ENCODE measurements at regions not wholly inside any gene's neighbourhood (a gene's known extent, or its start where the extent isn't known, plus 50 kb on each side); places are given as distances from the start of the nearest gene placed in this dataset.

DNA sequence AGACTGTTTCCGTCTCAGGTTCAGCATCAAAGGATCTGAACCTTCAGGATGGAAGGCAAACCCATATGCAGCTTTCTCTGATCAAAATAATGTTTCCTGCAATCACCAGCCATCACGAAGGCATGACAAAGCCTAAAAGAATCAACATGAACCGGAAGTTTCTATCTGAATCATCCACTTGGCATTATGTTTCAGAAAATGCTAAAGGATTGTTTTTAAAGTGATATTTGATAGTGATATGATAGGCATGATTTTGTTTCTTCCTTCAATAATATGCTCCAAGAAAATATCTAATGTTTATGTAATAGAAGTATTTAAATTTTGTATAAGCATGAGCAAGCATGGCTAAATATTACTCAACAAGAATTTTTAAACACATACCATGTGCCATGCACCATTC is 219.6 kb downstream of the PLK2 start:
- peaks cover under 1% of the 10 kb centered on the region; the same call in 1 of the 2 replicates for H3K4me1 ChIP-seq (ENCODE audit: control insufficient read depth, insufficient read depth, low read length)
- ATAC-seq: no peak
- intact Hi-C loops (cut with micrococcal nuclease; ENCODE audit: unreplicated experiment): no loop called here
- H3K9me3 ChIP-seq (ENCODE audit: control insufficient read depth, insufficient read depth, low read depth, low read length): no peaks in the 10 kb centered on the region; the same call in 1 of the 2 replicates
- ChIA-PET CTCF (no interaction called here), POLR2A (no interaction called here)
- no peak for TF ChIP-seq REST (IDR thresholded peaks at IDR 0.05; ENCODE audit: insufficient read depth in 1 of 2, low read depth in 2 of 2, low read length in 1 of 2)
- TF ChIP-seq POLR2AphosphoS5 (IDR thresholded peaks at IDR 0.05; ENCODE audit: low read depth, low read length): no peak
- no peak for TF ChIP-seq TCF7L2 (IDR thresholded peaks at IDR 0.05; ENCODE audit: low read depth, low read length)
- no peak for TF ChIP-seq SIN3A (IDR thresholded peaks at IDR 0.05; ENCODE audit: borderline replicate concordance, insufficient read depth, low read depth, low read length)
- no peak for TF ChIP-seq CTCF (IDR thresholded peaks at IDR 0.05)
- no TSS peak for BruUV-seq (replicated peaks)
- no peaks in the 10 kb centered on the region for H3K36me3 ChIP-seq (ENCODE audit: control insufficient read depth, insufficient read depth, low read length)
- no peak overlapping the region; the same call in 1 of the 2 replicates for H3K27ac ChIP-seq (ENCODE audit: low read length)
- in situ Hi-C loops (cut with HindIII; ENCODE audit: low pct_unique_long_range_greater_than_20kb, low sequenced_read_pairs): no loop called here
- no peak for DNase-seq (ENCODE audit: low read depth, low spot score)
- no peaks in the 10 kb centered on the region for H3K27me3 ChIP-seq (ENCODE audit: control insufficient read depth, insufficient read depth, low read length)
- no peak overlapping the region for H3K4me3 ChIP-seq (ENCODE audit: low read depth in 2 of 2, low read length in 2 of 2)

DNA sequence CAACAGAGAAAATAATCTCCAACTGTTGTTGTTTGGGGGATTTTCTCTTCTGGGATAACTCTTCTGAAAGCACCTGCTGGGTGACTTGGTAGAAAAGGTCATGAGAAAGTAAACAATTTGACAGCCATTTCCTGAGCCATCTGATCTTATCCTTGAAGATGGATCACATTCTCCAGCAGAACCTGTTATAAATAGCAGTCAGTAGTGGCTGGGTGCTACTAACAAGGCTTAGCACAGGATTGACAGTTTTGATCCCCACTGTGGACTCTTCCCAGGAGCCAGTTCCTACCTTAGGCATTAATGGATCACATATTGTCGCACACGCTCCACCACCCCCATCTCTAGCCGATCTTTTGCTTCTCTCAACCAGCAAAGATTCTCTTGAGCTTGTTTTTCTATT is 220.2 kb downstream of the PLK2 start:
- Histone ChIP-seq H3K36me3 (ENCODE audit: control insufficient read depth, insufficient read depth, low read length) (no peaks in the 10 kb centered on the region), H3K4me3 (ENCODE audit: low read depth in 2 of 2, low read length in 2 of 2) (no peak overlapping the region), H3K4me1 (ENCODE audit: control insufficient read depth, insufficient read depth, low read length) (peaks cover 4% of the 10 kb centered on the region; the same call in 1 of the 2 replicates), H3K27me3 (ENCODE audit: control insufficient read depth, insufficient read depth, low read length) (no peaks in the 10 kb centered on the region), H3K27ac (ENCODE audit: low read length) (peak overlapping the region; percentile 0; the same call in 1 of the 2 replicates), H3K9me3 (ENCODE audit: control insufficient read depth, insufficient read depth, low read depth, low read length) (no peaks in the 10 kb centered on the region; the same call in 1 of the 2 replicates)
- ATAC-seq (no peak), DNase-seq (ENCODE audit: low read depth, low spot score) (no peak)
- POLR2A ChIA-PET: no interaction called here
- no TSS peak for BruUV-seq (replicated peaks)
- CTCF ChIA-PET: no interaction called here
- TF ChIP-seq SIN3A (IDR thresholded peaks at IDR 0.05; ENCODE audit: borderline replicate concordance, insufficient read depth, low read depth, low read length) (no peak), REST (IDR thresholded peaks at IDR 0.05; ENCODE audit: insufficient read depth in 1 of 2, low read depth in 2 of 2, low read length in 1 of 2) (no peak), TCF7L2 (IDR thresholded peaks at IDR 0.05; ENCODE audit: low read depth, low read length) (no peak), POLR2AphosphoS5 (IDR thresholded peaks at IDR 0.05; ENCODE audit: low read depth, low read length) (no peak), CTCF (IDR thresholded peaks at IDR 0.05) (no peak)
- intact Hi-C loops (cut with micrococcal nuclease; ENCODE audit: unreplicated experiment) (no loop called here), in situ Hi-C loops (cut with HindIII; ENCODE audit: low pct_unique_long_range_greater_than_20kb, low sequenced_read_pairs) (no loop called here)

All from Panc1 (cell line).